ENCODE measurements at regions not wholly inside any gene's neighbourhood (a gene's known extent, or its start where the extent isn't known, plus 50 kb on each side); places are given as distances from the start of the nearest gene placed in this dataset.

DNA sequence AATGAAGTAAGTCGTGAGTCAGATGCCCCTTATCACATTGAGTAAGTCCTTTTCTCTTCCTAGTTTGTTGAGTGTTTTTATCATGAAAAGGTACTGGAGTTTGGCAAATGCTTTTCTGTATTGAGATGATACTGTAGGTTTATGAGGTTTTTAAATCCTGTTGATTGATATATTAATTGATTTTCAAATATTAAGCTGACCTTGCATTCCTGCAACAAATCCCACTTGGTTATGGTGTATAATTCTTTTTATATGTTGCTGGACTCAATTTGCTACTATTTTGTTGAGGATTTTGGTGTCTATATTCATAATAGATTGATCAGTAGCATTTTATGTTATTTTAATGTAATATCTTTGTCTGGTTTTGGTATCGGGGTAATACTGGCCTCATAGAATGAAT is 81.0 kb upstream of the BNC2 start:
- no peak for DNase-seq

DNA sequence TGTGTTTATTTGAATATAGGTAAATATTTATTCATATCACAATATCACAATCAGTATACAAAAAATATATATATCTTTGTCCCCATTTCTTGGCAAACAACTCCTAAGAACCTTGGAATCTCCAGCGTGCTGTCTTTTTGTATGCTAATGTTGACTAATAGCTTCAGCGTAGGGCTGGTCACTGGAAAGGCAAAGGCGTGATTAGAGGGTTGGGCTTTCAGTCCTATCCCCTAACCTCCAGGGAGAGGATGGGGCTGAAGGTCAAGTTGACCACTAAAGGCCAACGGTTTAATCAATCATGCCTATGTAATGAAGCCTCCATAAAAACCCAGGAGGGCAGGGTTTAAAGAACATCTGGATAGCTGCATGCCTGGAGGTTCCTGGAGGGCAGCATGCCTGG is 79.6 kb upstream of the BNC2 start:
- no peak for DNase-seq

DNA sequence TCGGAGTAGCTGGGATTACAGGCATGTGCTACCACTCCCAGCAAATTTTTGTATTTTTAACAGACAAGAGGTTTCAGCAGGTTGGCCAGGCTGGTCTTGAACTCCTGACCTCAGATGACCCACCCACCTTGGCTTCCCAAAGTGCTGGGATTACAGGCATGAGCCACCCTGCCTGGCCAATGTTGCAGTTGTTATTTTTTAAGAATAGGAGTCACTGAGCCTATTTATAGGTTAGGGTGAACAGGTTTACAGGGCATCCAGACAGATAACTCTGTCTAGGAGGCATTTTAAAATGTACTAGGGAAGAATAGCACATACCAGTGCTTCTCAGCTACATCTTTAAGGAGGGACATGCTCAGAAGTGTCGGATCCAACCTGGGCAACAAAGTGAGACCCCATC is 60.1 kb upstream of the BNC2 start:
- DNase-seq = no peak

DNA sequence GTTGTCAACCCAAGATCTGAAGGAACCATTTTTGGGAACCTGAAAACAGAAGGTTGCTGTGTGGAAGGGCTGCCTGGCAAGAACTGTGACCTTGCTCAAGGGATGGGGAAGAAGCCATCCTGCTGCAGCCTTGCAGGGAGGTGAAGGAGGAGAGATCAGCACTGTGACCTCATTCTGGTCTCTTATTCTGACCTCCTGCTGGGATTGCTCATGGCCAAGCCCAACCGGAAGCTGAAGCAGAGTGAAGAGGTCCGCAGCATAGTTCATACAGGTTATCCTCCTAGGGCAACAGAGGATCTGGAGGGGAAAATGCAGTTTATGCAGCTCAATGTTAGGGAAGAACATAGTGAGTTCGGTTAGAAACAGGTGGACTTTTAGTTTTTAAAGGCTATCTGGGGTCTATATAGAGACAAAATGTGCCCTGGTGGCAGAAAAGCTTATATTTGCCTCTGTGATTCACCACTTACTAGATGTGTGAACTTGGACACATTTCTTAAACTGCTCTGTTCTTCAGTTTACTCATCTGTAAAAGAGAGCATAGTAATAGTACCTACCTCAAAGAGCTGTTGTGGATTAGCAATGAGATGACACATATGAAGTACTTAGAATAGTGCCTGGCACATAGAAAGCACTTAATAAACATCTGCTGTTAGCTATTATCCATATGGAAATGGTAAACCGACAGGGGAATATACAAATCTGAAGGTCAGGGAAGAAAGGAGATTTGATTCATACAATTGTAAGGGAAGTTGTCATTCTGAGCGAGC is 57.9 kb upstream of the BNC2 start:
- no peak for DNase-seq

DNA sequence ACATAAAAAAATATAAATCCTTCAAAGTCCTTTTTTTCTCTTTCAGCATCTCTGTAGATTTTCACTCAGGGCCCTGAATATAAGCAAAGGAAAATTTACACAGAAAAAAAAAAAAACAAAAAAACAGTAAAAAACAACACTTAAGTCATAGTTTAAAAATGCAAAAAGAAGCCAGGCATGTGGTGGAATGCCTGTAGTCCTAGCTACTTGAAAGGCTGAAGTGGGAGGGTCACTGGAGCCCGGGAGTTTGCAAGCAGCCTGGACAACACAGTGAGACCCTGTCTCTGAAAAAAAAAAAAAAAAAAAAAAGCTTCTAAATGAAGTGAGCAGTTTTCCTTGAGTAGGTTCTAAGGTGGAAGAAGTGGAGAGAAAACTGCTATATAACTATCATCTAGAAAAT is 55.0 kb upstream of the BNC2 start:
- no peak for DNase-seq

DNA sequence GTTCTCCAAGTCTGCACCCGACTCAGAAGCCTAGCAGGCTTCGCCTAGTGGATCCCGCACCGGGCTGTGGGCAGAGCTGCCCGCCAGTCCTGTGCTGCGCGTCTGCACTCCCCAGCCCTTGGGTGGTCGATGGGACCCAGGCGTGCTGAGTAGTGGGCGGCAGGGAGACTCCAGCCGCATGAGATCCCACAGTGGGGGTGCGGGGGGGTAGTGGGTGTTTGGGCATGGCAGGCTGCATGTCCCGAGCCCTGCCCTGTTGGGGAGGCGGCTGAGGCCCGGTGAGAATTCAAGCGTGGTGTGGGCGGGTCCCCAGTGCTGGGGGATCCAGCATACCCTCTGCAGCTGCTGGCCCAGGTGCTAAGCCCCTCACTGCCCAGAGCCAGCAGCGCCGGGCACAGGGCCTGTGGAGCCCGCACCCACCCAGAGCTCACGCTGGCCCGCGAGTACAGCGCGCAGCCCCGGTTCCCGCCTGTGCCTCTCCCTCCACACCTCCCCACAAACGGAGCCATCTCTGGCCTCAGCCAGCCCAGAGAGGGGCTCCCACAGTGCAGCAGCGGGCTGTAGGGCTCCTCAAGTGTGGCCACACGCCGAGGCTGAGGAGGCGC is 53.9 kb upstream of the BNC2 start:
- DNase-seq = no peak

DNA sequence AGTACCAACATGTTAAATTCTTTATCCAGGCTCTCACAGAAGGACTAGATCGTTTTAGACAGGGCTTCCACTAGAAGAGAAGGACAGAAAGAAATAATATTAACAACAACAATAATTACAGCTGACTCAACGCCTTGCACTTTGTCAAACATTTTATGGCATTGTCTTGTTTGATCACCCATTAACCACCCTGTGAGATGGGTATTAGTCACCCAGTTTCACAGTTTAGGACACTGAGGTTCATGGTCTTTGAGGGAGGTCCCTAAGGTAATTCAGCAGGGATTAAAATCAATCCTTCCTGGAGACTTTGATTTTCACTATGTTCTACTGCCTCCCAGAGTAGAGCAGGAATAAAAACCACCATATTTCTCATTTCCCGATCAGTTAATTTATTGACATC is 51.4 kb upstream of the BNC2 start:
- no peak for DNase-seq
